CD4-positive, alpha-beta T cell (primary cell): ENCODE measurements at regions not wholly inside any gene's neighbourhood (a gene's known extent, or its start where the extent isn't known, plus 50 kb on each side); places are given as distances from the start of the nearest gene placed in this dataset.
A peak's percentile ranks its signal among the peaks of the same experiment; 100 is the strongest.

Experiments used
- ATAC-seq: fragments of 200-7000 bp; cut with Tn5 transposase; one replicate; pipeline ENCODE4 v1.10.0; 2022; ENCODE audit warnings: mild to moderate bottlenecking; ENCODE audit not compliant: poor library complexity
- CTCF ChIA-PET: fragments of 350-600 bp; sonication (Branson Sonifier 250); formaldehyde crosslinking; loops from one replicate; lab custom pipeline; 2021; ENCODE audit warnings: antibody characterized with exemption, inconsistent platforms; lab: Charles Lee
- POLR2A ChIA-PET: fragments of 350-600 bp; sonication (Branson Sonifier 250); formaldehyde crosslinking; loops from one replicate; lab custom pipeline; 2021; ENCODE audit warnings: antibody characterized with exemption, inconsistent platforms; lab: Charles Lee
- DNase-seq, 14 experiments: peaks; one replicate each; pipeline ENCODE4 v3.0.0-alpha.2; 2013 to 2020; ENCODE audit warnings: mixed read lengths in 2 of 14
- H3K27ac ChIP-seq, 2 donors: one replicate each; pipeline versions ENCODE4 v1.5.1 to v1.7.0; 2013; ENCODE audit warnings: low read length in 2 of 2, low read depth in 1 of 2, mild to moderate bottlenecking in 1 of 2
- H3K27me3 ChIP-seq, 2 experiments: 1 replicate in 1 of 2; 2 replicates in 1 of 2; pipeline versions ENCODE4 v1.6.1 to v1.7.0; 2013; ENCODE audit warnings: low read length in 2 of 2, control low read depth in 1 of 2, mild to moderate bottlenecking in 1 of 2, moderate library complexity in 1 of 2; ENCODE audit not compliant: insufficient read depth in 2 of 2, control insufficient read depth in 1 of 2
- H3K36me3 ChIP-seq: one replicate; pipeline ENCODE4 v1.6.1; 2013; ENCODE audit warnings: low read length, control low read depth; ENCODE audit not compliant: insufficient read depth
- H3K4me1 ChIP-seq: one replicate; pipeline ENCODE4 v1.6.1; 2013; ENCODE audit warnings: low read length, control low read depth; ENCODE audit not compliant: insufficient read depth
- H3K4me3 ChIP-seq: one replicate; pipeline ENCODE4 v1.5.1; 2013; ENCODE audit warnings: mild to moderate bottlenecking, low read length, moderate library complexity
- H3K9me3 ChIP-seq, 2 experiments: 1 replicate in 1 of 2; 2 replicates in 1 of 2; pipeline versions ENCODE4 v1.6.1 to v1.7.0; 2013; ENCODE audit warnings: low read length in 2 of 2, mild to moderate bottlenecking in 2 of 2, control low read depth in 1 of 2, moderate library complexity in 1 of 2; ENCODE audit not compliant: control insufficient read depth in 1 of 2, insufficient read depth in 1 of 2
- H3K27ac Mint-ChIP-seq: one replicate; pipeline ENCODE4 v1.8.0; 2020; ENCODE audit warnings: mixed read lengths
- H3K27me3 Mint-ChIP-seq: one replicate; pipeline ENCODE4 v1.8.0; 2021; ENCODE audit warnings: mixed read lengths
- H3K36me3 Mint-ChIP-seq: one replicate; pipeline ENCODE4 v1.8.0; 2021; ENCODE audit warnings: low read depth, mixed read lengths
- H3K4me1 Mint-ChIP-seq: one replicate; pipeline ENCODE4 v1.8.0; 2021; ENCODE audit warnings: low read depth, mixed read lengths
- H3K4me3 Mint-ChIP-seq: one replicate; pipeline ENCODE4 v1.8.0; 2020; ENCODE audit warnings: mild to moderate bottlenecking, mixed read lengths
- H3K9me3 Mint-ChIP-seq: one replicate; pipeline ENCODE4 v1.8.0; 2020; ENCODE audit warnings: mixed read lengths
- CTCF ChIP-seq: fragments of 200-600 bp; IDR thresholded peaks from one replicate; pipeline ENCODE4 v1.8.0; 2022; ENCODE audit warnings: antibody characterized with exemption, mild to moderate bottlenecking
- intact Hi-C, 2 experiments: fragments of 100-400 bp; cut with DNase I in 1 of 2; cut with micrococcal nuclease in 1 of 2; formaldehyde crosslinking; loops; one replicate each; pipeline versions ENCODE4 v1.15.1 to v1.9.0; 2023 to 2025; cut with DNase I, micrococcal nuclease

DNA sequence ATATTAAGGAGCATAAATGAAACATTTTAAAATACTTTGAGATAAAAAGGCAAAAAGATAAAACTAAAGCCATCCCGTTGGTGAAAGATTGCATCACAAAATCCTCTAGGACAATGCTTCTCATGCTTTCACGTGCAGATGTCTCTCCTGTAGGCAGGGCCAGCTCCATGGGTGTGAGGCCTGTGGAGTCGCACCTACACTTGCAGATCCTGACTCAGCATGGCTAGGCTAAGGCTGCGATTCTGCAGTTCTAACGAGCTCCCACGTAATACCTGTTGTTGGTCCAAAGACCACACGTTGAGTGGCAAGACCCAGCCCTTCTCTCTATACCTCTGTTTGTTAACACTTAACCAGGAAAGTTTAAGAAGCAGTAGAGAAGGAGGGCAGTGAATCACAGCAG, 62.1 kb upstream of the CAPRIN1 start:
- H3K27me3 ChIP-seq, result no peaks in the 10 kb centered on the region
- Mint-ChIP-seq H3K27ac (no peak overlapping the region), H3K4me3 (no peak overlapping the region), H3K36me3 (no peaks in the 10 kb centered on the region), H3K27me3 (peaks cover 9% of the 10 kb centered on the region), H3K9me3 (no peaks in the 10 kb centered on the region), H3K4me1 (peaks cover 6% of the 10 kb centered on the region)
- ChIA-PET POLR2A (no interaction called here), CTCF (no interaction called here)
- intact Hi-C loops, result loop anchor here in 1 of 2 experiments (5.0 kb wide), 1 partner anchor 182 kb away; no protein-coding TSS in a partner anchor
- no peaks in the 10 kb centered on the region for H3K4me1 ChIP-seq
- H3K9me3 ChIP-seq, result peaks cover 0 to 3% of the 10 kb centered on the region in 2 experiments
- DNase-seq, result no peak
- no peak overlapping the region for H3K4me3 ChIP-seq
- no peak overlapping the region for H3K27ac ChIP-seq
- no peak for ATAC-seq
- TF ChIP-seq CTCF, result no peak
- no peaks in the 10 kb centered on the region for H3K36me3 ChIP-seq

DNA sequence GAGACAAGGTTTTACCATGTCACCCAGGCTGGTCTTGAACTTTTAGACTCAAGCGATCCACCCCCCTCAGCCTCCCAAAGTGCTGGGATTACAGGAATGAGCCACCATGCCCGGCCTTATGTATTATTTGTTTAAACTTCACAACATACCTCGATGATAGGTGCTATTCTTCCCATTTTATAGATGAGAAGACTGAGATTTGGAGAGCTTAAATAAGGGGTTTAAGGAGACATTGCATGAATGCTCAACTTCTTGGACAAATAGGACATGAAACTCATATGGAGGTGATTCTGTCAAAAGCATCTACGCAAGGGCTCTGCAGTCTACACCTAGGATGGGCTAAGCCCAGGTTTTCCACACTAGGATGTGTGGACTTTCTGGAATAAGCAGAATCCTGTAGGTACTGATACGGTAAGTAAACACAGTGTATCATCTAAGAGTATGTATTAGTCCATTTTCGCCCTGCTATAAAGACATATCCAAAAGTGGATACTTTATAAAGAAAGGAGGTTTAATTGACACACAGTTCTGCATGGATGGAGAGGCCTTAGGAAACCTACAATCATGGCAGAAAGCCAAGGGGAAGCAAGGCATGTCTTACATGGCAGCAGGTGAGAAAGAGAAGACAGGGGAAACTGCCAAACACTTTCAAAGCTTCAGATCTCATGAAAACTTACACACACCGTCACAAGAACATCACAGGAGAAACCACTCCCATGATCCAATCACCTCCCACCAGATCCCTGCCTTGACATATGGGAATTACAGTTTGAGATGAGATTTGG, 62.8 kb upstream of the CAPRIN1 start:
- no peaks in the 10 kb centered on the region for H3K27me3 ChIP-seq
- CTCF ChIA-PET, result interaction anchor here (0.6 to 1.7 kb wide), 11 partner anchors 8 to 1777 kb away, joined by 3 to 10 read pairs (median 4); no protein-coding TSS in a partner anchor
- Mint-ChIP-seq H3K4me3 (no peak overlapping the region), H3K27me3 (peaks cover 9% of the 10 kb centered on the region), H3K4me1 (peaks cover 6% of the 10 kb centered on the region), H3K27ac (no peak overlapping the region), H3K9me3 (no peaks in the 10 kb centered on the region), H3K36me3 (no peaks in the 10 kb centered on the region)
- no peaks in the 10 kb centered on the region for H3K4me1 ChIP-seq
- no peak for DNase-seq
- TF ChIP-seq CTCF, result no peak
- ATAC-seq, result no peak
- H3K27ac ChIP-seq, result no peak overlapping the region
- peaks cover 0 to 3% of the 10 kb centered on the region in 2 experiments for H3K9me3 ChIP-seq
- POLR2A ChIA-PET, result no interaction called here
- H3K4me3 ChIP-seq, result no peak overlapping the region
- intact Hi-C loops, result loop anchor here (1.0 to 5.0 kb wide), 2 partner anchors 130 to 181 kb away; no protein-coding TSS in a partner anchor
- no peaks in the 10 kb centered on the region for H3K36me3 ChIP-seq

DNA sequence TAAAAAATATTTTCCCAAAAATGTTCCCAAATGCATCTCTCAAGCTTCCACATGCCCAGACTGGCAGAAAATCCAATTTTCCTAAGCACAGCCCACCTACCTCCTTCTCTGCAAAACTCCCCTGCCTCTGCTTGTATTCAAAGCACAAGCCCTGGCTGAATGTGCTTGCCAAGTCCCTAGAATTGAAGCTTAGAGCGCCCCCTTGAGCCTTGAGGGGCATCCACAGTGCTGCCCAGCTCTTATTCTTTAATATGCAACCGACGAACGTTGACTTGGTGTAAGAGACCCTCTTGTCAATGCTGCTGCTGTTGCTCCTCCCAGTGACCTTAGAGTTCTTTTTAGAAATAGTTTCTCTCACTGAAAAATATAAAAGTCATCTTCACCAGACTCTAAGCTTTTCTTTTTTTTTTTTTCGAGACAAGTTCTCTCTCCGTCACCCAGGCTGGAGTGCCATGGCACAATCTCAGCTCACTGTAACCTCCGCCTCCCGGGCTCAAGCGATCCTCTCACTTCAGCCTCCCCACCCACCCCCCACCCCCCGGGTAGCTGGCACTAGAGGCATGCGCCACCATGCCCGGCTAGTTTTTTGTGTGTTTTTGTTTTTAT, 63.5 kb upstream of the CAPRIN1 start:
- H3K4me1 ChIP-seq, result no peaks in the 10 kb centered on the region
- H3K9me3 ChIP-seq, result peaks cover 0 to 3% of the 10 kb centered on the region in 2 experiments
- H3K27ac ChIP-seq, result no peak overlapping the region
- no peaks in the 10 kb centered on the region for H3K9me3 Mint-ChIP-seq
- peaks cover 6% of the 10 kb centered on the region for H3K4me1 Mint-ChIP-seq
- peaks cover 9% of the 10 kb centered on the region for H3K27me3 Mint-ChIP-seq
- TF ChIP-seq CTCF, result peak; percentile 64
- no peak overlapping the region for H3K27ac Mint-ChIP-seq
- peaks cover 0 to 2% of the 10 kb centered on the region in 2 experiments for H3K27me3 ChIP-seq
- ATAC-seq, result peak; percentile 86
- no peak overlapping the region for H3K4me3 ChIP-seq
- intact Hi-C loops, result loop anchor here (1.0 to 5.0 kb wide), 2 partner anchors 130 to 181 kb away; no protein-coding TSS in a partner anchor
- no peak overlapping the region for H3K4me3 Mint-ChIP-seq
- no peaks in the 10 kb centered on the region for H3K36me3 ChIP-seq
- ChIA-PET CTCF (interaction anchor here (0.6 to 1.7 kb wide), 14 partner anchors 9 to 1777 kb away, joined by 3 to 10 read pairs (median 3); no protein-coding TSS in a partner anchor), POLR2A (interaction anchor here (0.7 kb wide), 2 partner anchors 117 to 731 kb away, joined by 3 read pairs; partner anchors contain the start of gene NAT10)
- peak; percentile 49 to 88 (median 63) for DNase-seq
- no peaks in the 10 kb centered on the region for H3K36me3 Mint-ChIP-seq
